Endothelial cell of umbilical vein (primary cell): ENCODE measurements at regions not wholly inside any gene's neighbourhood (a gene's known extent, or its start where the extent isn't known, plus 50 kb on each side); places are given as distances from the start of the nearest gene placed in this dataset.

Experiments
- BruUV-seq: library from RNA; stranded (reverse); fragments of 400-500 nt; replicated peaks from 2 replicates; lab custom pipeline; 2021; lab: Mats Ljungman, UMichigan
- CTCF ChIA-PET: fragments of 300-600, 350-600 bp; sonication (Branson Sonifier 250); formaldehyde crosslinking; loops from one replicate; lab custom pipeline; 2021; ENCODE audit warnings: antibody characterized with exemption, inconsistent platforms; lab: Charles Lee
- POLR2A ChIA-PET: fragments of 300-600, 350-600 bp; sonication (Branson Sonifier 250); formaldehyde crosslinking; loops from one replicate; lab custom pipeline; 2021; ENCODE audit warnings: antibody characterized with exemption, inconsistent platforms; lab: Charles Lee
- DNase-seq: peaks from one replicate; pipeline ENCODE4 v3.0.0-alpha.2; 2011; ENCODE audit warnings: low read depth, low spot score
- FAIRE-seq: peaks from 2 replicates; lab custom pipeline; 2011; peaks lifted over from hg19 to GRCh38; lab: Jason Lieb, UNC
- H2AFZ ChIP-seq: 2 replicates; pipeline ENCODE4 v1.6.0; 2012; ENCODE audit warnings: low read depth, low read length, control low read depth, inconsistent platforms
- H3K27ac ChIP-seq: 2 replicates; pipeline ENCODE4 v1.5.1; 2011; ENCODE audit warnings: low read depth, mild to moderate bottlenecking, control low read depth, low read length, moderate library complexity; ENCODE audit not compliant: insufficient read depth
- H3K27me3 ChIP-seq, 2 experiments: 2 replicates each; pipeline versions ENCODE4 v1.6.0 to v1.6.1; 2011; ENCODE audit warnings: low read length in 2 of 2, mixed read lengths in 1 of 2; ENCODE audit not compliant: control insufficient read depth in 2 of 2, insufficient read depth in 2 of 2
- H3K36me3 ChIP-seq, 2 experiments: 2 replicates in 1 of 2; 3 replicates in 1 of 2; pipeline ENCODE4 v1.5.1; 2011; ENCODE audit warnings: low read length in 2 of 2, mild to moderate bottlenecking in 1 of 2, moderate library complexity in 1 of 2; ENCODE audit not compliant: control insufficient read depth in 2 of 2, insufficient read depth in 2 of 2; ENCODE audit errors: extremely low read depth in 1 of 2
- H3K4me1 ChIP-seq: 3 replicates; pipeline ENCODE4 v1.5.1; 2011; ENCODE audit warnings: mild to moderate bottlenecking, low read length; ENCODE audit not compliant: control insufficient read depth, insufficient read depth; ENCODE audit errors: extremely low read depth
- H3K4me2 ChIP-seq: 2 replicates; pipeline ENCODE4 v1.6.1; 2011; ENCODE audit warnings: low read length, control low read depth, mixed read lengths; ENCODE audit not compliant: insufficient read depth
- H3K4me3 ChIP-seq, 3 experiments: fragments of 200-600 bp in 1 of 3; sonication (generic), shearing (Covaris generic) in 1 of 3; replicated peaks in 1 of 3; 2 replicates each; pipeline ENCODE4 v1.5.1; 2011 to 2016; ENCODE audit warnings: control low read depth in 3 of 3, low read length in 3 of 3, mild to moderate bottlenecking in 2 of 3, inconsistent platforms in 1 of 3, low read depth in 1 of 3, moderate library complexity in 1 of 3; ENCODE audit not compliant: insufficient read depth in 1 of 3
- H3K79me2 ChIP-seq: 2 replicates; pipeline ENCODE4 v1.6.0; 2012; ENCODE audit warnings: low read length, inconsistent platforms; ENCODE audit not compliant: control insufficient read depth, insufficient read depth
- H3K9ac ChIP-seq: replicated peaks from 2 replicates; pipeline ENCODE3; 2011; ENCODE audit warnings: low read length, control low read depth; ENCODE audit not compliant: insufficient read depth; ENCODE audit errors: extremely low read depth
- H3K9me1 ChIP-seq: replicated peaks from 3 replicates; pipeline ENCODE4 v1.6.0; 2011; ENCODE audit warnings: mild to moderate bottlenecking, low read length; ENCODE audit not compliant: control insufficient read depth, insufficient read depth; ENCODE audit errors: extremely low read depth
- H3K9me3 ChIP-seq: replicated peaks from 2 replicates; pipeline ENCODE4 v1.5.1; 2012; ENCODE audit warnings: low read length, inconsistent platforms; ENCODE audit not compliant: control insufficient read depth, insufficient read depth
- H4K20me1 ChIP-seq: replicated peaks from 2 replicates; pipeline ENCODE3; 2011; ENCODE audit warnings: mild to moderate bottlenecking, low read length; ENCODE audit not compliant: control insufficient read depth, insufficient read depth; ENCODE audit errors: extremely low read depth
- CTCF ChIP-seq, 2 donors: IDR thresholded peaks; 1 replicate in 1 of 2; 2 replicates in 1 of 2; pipeline ENCODE4 v1.5.1; 2011; ENCODE audit warnings: low read length in 2 of 2, mild to moderate bottlenecking in 2 of 2, moderate library complexity in 2 of 2, control low read depth in 1 of 2, inconsistent platforms in 1 of 2, low read depth in 1 of 2; ENCODE audit not compliant: insufficient read depth in 1 of 2; ENCODE audit errors: extremely low read depth in 1 of 2
- EZH2 ChIP-seq: IDR thresholded peaks from 2 replicates; pipeline ENCODE4 v1.6.1; 2012; ENCODE audit warnings: borderline replicate concordance, low read depth, mild to moderate bottlenecking, moderate library complexity, low read length, inconsistent platforms; ENCODE audit not compliant: severe bottlenecking
- FOS ChIP-seq: IDR thresholded peaks from 2 replicates; pipeline ENCODE4 v1.6.1; 2011; ENCODE audit warnings: mild to moderate bottlenecking, low read length, moderate library complexity, borderline replicate concordance; ENCODE audit not compliant: insufficient read depth
- GATA2 ChIP-seq: IDR thresholded peaks from 2 replicates; pipeline ENCODE4 v1.7.0; 2011; ENCODE audit warnings: low read depth, mild to moderate bottlenecking, moderate library complexity, mixed read lengths, low read length; ENCODE audit not compliant: insufficient read length, insufficient read depth
- JUN ChIP-seq: IDR thresholded peaks from 2 replicates; pipeline ENCODE4 v1.6.1; 2011; ENCODE audit warnings: borderline replicate concordance, low read depth; ENCODE audit not compliant: insufficient read length, insufficient read depth
- MAX ChIP-seq: IDR thresholded peaks from 2 replicates; pipeline ENCODE4 v1.6.1; 2011; ENCODE audit not compliant: insufficient read depth, insufficient read length
- MYC ChIP-seq: IDR thresholded peaks from one replicate; pipeline ENCODE4 v1.6.1; 2011; ENCODE audit warnings: mild to moderate bottlenecking, low read depth, low read length
- POLR2A ChIP-seq: IDR thresholded peaks from 2 replicates; pipeline ENCODE4 v1.6.1; 2012; ENCODE audit warnings: low read depth, mild to moderate bottlenecking, control low read depth, low read length
- POLR2AphosphoS5 ChIP-seq: IDR thresholded peaks from 2 replicates; pipeline ENCODE4 v1.6.1; 2012; ENCODE audit warnings: low read depth, mild to moderate bottlenecking, control low read depth, low read length, moderate library complexity; ENCODE audit not compliant: insufficient read depth
- dilution Hi-C: fragments of 300-500 bp; cut with MboI; formaldehyde crosslinking; loops from one replicate; pipeline ENCODE4 v1.15.0; 2019; ENCODE audit warnings: low sequenced_read_pairs; ENCODE audit not compliant: extremely low pct_ligation_motif_present
- intact Hi-C: fragments of 100-400 bp; cut with micrococcal nuclease; formaldehyde crosslinking; loops from one replicate; pipeline ENCODE4 v1.10.0; 2022

DNA sequence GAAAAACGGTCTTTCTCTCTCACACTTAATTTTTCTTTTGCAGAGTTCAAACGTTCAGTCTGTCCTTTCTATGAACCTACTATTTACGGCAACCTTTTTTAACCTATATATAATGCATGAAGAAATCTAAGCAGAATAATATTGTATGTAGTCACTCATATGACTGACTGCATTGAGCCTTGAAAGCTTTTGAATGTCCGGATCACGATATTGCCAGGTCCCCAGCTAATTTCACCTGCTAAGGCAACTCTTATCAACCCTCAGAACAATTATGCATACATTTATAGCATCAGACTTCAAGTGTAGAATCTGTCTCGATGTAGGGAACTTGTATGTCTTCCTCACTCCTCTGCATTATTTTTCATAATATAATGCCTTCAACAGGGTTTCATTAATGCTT lies 1083.8 kb upstream of the KLHL29 start:
- no peak overlapping the region for H3K27ac ChIP-seq

GRCh38 chr2:22326250-22326649 lies 1058.7 kb upstream of the KLHL29 start:
- no peak overlapping the region for H3K9ac ChIP-seq
- no peak for DNase-seq
- no peak overlapping the region for H3K4me2 ChIP-seq
- intact Hi-C loops, result no loop called here
- H3K27me3 ChIP-seq, result no peaks in the 10 kb centered on the region
- no peaks in the 10 kb centered on the region for H3K36me3 ChIP-seq
- no peaks in the 10 kb centered on the region for H4K20me1 ChIP-seq
- H3K4me3 ChIP-seq, result no peak overlapping the region
- BruUV-seq, result no TSS peak
- H3K4me1 ChIP-seq, result no peaks in the 10 kb centered on the region
- no peak for FAIRE-seq
- H3K79me2 ChIP-seq, result no peaks in the 10 kb centered on the region
- TF ChIP-seq FOS, result no peak
- no peak for TF ChIP-seq GATA2
- TF ChIP-seq JUN, result no peak
- TF ChIP-seq POLR2A, result no peak
- TF ChIP-seq EZH2, result no peak
- TF ChIP-seq CTCF (IDR thresholded peaks at IDR 0.05; ENCODE audit: extremely low read depth in 1 of 2, insufficient read depth in 1 of 2, low read depth in 1 of 2, low read length in 2 of 2), result no peak
- TF ChIP-seq MYC, result no peak
- TF ChIP-seq POLR2AphosphoS5, result no peak
- TF ChIP-seq MAX, result no peak
- H3K9me3 ChIP-seq, result no peaks in the 10 kb centered on the region
- H2AFZ ChIP-seq, result no peak overlapping the region
- H3K9me1 ChIP-seq, result no peaks in the 10 kb centered on the region
- dilution Hi-C loops, result no loop called here
- ChIA-PET POLR2A (no interaction called here), CTCF (no interaction called here)
- no peak overlapping the region for H3K27ac ChIP-seq

More for the DNA sequence above, 1083.8 kb upstream of the KLHL29 start:
- H2AFZ ChIP-seq, result no peak overlapping the region
- TF ChIP-seq EZH2, result no peak
- H3K36me3 ChIP-seq, result no peaks in the 10 kb centered on the region
- no peaks in the 10 kb centered on the region for H3K27me3 ChIP-seq
- no peaks in the 10 kb centered on the region for H3K79me2 ChIP-seq
- no peak overlapping the region for H3K4me3 ChIP-seq
- ChIA-PET CTCF (no interaction called here), POLR2A (no interaction called here)
- BruUV-seq, result no TSS peak
- DNase-seq, result no peak
- H4K20me1 ChIP-seq, result no peaks in the 10 kb centered on the region
- H3K4me1 ChIP-seq, result no peaks in the 10 kb centered on the region
- H3K9me1 ChIP-seq, result no peaks in the 10 kb centered on the region
- no peak overlapping the region for H3K4me2 ChIP-seq
- H3K9ac ChIP-seq, result no peak overlapping the region
- intact Hi-C loops (no loop called here), dilution Hi-C loops (no loop called here)
- H3K9me3 ChIP-seq, result peaks cover 2% of the 10 kb centered on the region
- FAIRE-seq, result no peak
